H1 (cell line): ENCODE measurements at regions not wholly inside any gene's neighbourhood (a gene's known extent, or its start where the extent isn't known, plus 50 kb on each side); places are given as distances from the start of the nearest gene placed in this dataset.

Experiments used
- BCL11A ChIP-seq, 2 experiments: IDR thresholded peaks; one replicate each; pipeline ENCODE4 v1.6.1; 2011; ENCODE audit warnings: low read depth in 2 of 2, low read length in 2 of 2, mild to moderate bottlenecking in 2 of 2
- CREB1 ChIP-seq: IDR thresholded peaks from 2 replicates; pipeline ENCODE4 v1.6.1; 2012; ENCODE audit warnings: inconsistent platforms
- EP300 ChIP-seq, 2 experiments: IDR thresholded peaks; 1 replicate in 1 of 2; 2 replicates in 1 of 2; pipeline ENCODE4 v1.6.1; 2011 to 2012; ENCODE audit warnings: low read depth in 2 of 2, low read length in 2 of 2, mild to moderate bottlenecking in 2 of 2, borderline replicate concordance in 1 of 2, inconsistent platforms in 1 of 2, moderate library complexity in 1 of 2
- FOSL1 ChIP-seq: IDR thresholded peaks from 2 replicates; pipeline ENCODE4 v1.6.1; 2011; ENCODE audit warnings: mild to moderate bottlenecking, low read depth, low read length, moderate library complexity; ENCODE audit not compliant: insufficient read depth
- GTF2F1 ChIP-seq: IDR thresholded peaks from 2 replicates; pipeline ENCODE4 v1.6.1; 2012; ENCODE audit warnings: low read depth, low read length, improper control_type of control experiment, borderline replicate concordance
- HDAC2 ChIP-seq, 2 experiments: fragments of 300-600 bp in 1 of 2; sonication (generic) in 1 of 2; IDR thresholded peaks; 2 replicates each; pipeline ENCODE4 v1.6.1; 2011 to 2012; ENCODE audit warnings: low read depth in 2 of 2, low read length in 2 of 2, mild to moderate bottlenecking in 2 of 2, moderate library complexity in 2 of 2, borderline replicate concordance in 1 of 2, inconsistent platforms in 1 of 2
- HDAC6 ChIP-seq: IDR thresholded peaks from one replicate; pipeline ENCODE4 v1.7.1; 2012; ENCODE audit warnings: low read depth, mild to moderate bottlenecking, inconsistent platforms, low read length, moderate library complexity
- JUN ChIP-seq: IDR thresholded peaks from 2 replicates; pipeline ENCODE4 v1.6.1; 2011; ENCODE audit warnings: low read depth, mild to moderate bottlenecking, improper control_type of control experiment, low read length
- KDM1A ChIP-seq: fragments of 200-600, 300-600 bp; sonication (generic); IDR thresholded peaks from 2 replicates; pipeline ENCODE4 v1.7.1; 2016; ENCODE audit warnings: mild to moderate bottlenecking, low read length, borderline replicate concordance
- PHF8 ChIP-seq: fragments of 200-600 bp; sonication (generic); conservative IDR thresholded peaks from 2 replicates; pipeline ENCODE4 v1.7.1; 2012; ENCODE audit warnings: low read depth, mild to moderate bottlenecking, inconsistent platforms, low read length, moderate library complexity
- POLR2A ChIP-seq, 2 experiments: IDR thresholded peaks; 1 replicate in 1 of 2; 2 replicates in 1 of 2; pipeline ENCODE4 v1.6.1; 2011; ENCODE audit warnings: low read depth in 2 of 2, low read length in 2 of 2, mild to moderate bottlenecking in 2 of 2; ENCODE audit errors: control extremely low read depth in 1 of 2
- TAF1 ChIP-seq: IDR thresholded peaks from 2 replicates; pipeline ENCODE4 v1.6.1; 2011; ENCODE audit warnings: mild to moderate bottlenecking, low read depth, low read length
- TBP ChIP-seq: IDR thresholded peaks from 2 replicates; pipeline ENCODE4 v1.6.1; 2011; ENCODE audit warnings: low read depth, low read length, improper control_type of control experiment
- TF ChIP-seq, protein P1 (sequence below), 3 experiments: IDR thresholded peaks; 1 replicate in 2 of 3; 2 replicates in 1 of 3; pipeline versions ENCODE4 v1.5.1 to v1.6.1; 2011; ENCODE audit warnings: low read length in 3 of 3, mild to moderate bottlenecking in 3 of 3, inconsistent platforms in 2 of 3, low read depth in 1 of 3, moderate library complexity in 1 of 3; ENCODE audit not compliant: insufficient read depth in 1 of 3; ENCODE audit errors: control extremely low read depth in 1 of 3

DNA sequence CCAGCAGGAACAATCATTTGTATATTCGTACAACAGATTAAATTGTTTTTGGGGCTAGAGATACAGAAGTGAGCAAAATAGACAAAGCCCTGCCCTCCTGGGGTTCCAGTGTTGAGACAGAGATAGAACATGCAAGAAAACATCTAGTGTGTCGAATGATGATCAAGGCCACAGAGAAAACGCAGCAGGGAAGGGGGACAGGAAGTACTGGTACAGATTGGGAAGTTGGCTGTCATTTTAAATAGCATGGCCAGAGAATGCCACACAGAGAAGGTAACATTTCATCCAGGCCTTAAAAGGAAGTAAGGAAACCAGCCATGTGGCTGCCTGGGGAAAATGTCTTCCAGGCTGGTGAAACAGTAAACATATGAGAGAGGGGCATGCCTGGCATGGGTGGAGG, 202.6 kb upstream of the MYLIP start:
- TF ChIP-seq, protein P1, sequence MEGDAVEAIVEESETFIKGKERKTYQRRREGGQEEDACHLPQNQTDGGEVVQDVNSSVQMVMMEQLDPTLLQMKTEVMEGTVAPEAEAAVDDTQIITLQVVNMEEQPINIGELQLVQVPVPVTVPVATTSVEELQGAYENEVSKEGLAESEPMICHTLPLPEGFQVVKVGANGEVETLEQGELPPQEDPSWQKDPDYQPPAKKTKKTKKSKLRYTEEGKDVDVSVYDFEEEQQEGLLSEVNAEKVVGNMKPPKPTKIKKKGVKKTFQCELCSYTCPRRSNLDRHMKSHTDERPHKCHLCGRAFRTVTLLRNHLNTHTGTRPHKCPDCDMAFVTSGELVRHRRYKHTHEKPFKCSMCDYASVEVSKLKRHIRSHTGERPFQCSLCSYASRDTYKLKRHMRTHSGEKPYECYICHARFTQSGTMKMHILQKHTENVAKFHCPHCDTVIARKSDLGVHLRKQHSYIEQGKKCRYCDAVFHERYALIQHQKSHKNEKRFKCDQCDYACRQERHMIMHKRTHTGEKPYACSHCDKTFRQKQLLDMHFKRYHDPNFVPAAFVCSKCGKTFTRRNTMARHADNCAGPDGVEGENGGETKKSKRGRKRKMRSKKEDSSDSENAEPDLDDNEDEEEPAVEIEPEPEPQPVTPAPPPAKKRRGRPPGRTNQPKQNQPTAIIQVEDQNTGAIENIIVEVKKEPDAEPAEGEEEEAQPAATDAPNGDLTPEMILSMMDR (IDR thresholded peaks at IDR 0.05; ENCODE audit: control extremely low read depth in 1 of 3, insufficient read depth in 1 of 3, low read depth in 1 of 3, low read length in 3 of 3), result no peak
- TF ChIP-seq GTF2F1 (no peak), POLR2A (IDR thresholded peaks at IDR 0.05; ENCODE audit: control extremely low read depth in 1 of 2, low read depth in 2 of 2, low read length in 2 of 2) (no peak), TAF1 (no peak), CREB1 (no peak), TBP (no peak), HDAC2 (IDR thresholded peaks at IDR 0.05; ENCODE audit: borderline replicate concordance in 1 of 2, low read depth in 2 of 2, low read length in 2 of 2) (no peak), BCL11A (IDR thresholded peaks at IDR 0.05; ENCODE audit: low read depth in 2 of 2, low read length in 2 of 2) (no peak), KDM1A (no peak), JUN (no peak), PHF8 (no peak), FOSL1 (no peak), EP300 (IDR thresholded peaks at IDR 0.05; ENCODE audit: borderline replicate concordance in 1 of 2, low read depth in 2 of 2, low read length in 2 of 2) (no peak), HDAC6 (no peak)
